Nephron (organoid): ENCODE measurements at regions not wholly inside any gene's neighbourhood (a gene's known extent, or its start where the extent isn't known, plus 50 kb on each side); places are given as distances from the start of the nearest gene placed in this dataset.

Experiments used
- H3K27ac Mint-ChIP-seq, 3 experiments: 2 replicates each; pipeline ENCODE4 v1.8.0; 2020; ENCODE audit warnings: mixed read lengths in 3 of 3, mild to moderate bottlenecking in 2 of 3, moderate library complexity in 1 of 3
- H3K27me3 Mint-ChIP-seq: 2 replicates; pipeline ENCODE4 v1.8.0; 2021; ENCODE audit warnings: low read depth, mild to moderate bottlenecking, moderate library complexity, mixed read lengths
- H3K36me3 Mint-ChIP-seq: 2 replicates; pipeline ENCODE4 v1.8.0; 2020; ENCODE audit warnings: low read depth, mixed read lengths
- H3K4me1 Mint-ChIP-seq: 2 replicates; pipeline ENCODE4 v1.8.0; 2020; ENCODE audit warnings: mixed read lengths
- H3K4me3 Mint-ChIP-seq, 3 experiments: 2 replicates each; pipeline ENCODE4 v1.8.0; 2020; ENCODE audit warnings: mild to moderate bottlenecking in 3 of 3, mixed read lengths in 3 of 3, moderate library complexity in 2 of 3
- H3K9me3 Mint-ChIP-seq: 2 replicates; pipeline ENCODE4 v1.8.0; 2020; ENCODE audit warnings: mixed read lengths
- TF ChIP-seq, protein P1 (sequence below), 3 experiments: fragments of 200-600 bp; sonication (generic); IDR thresholded peaks; one replicate each; pipeline ENCODE4 v1.5.0; 2021; ENCODE audit warnings: antibody characterized with exemption in 3 of 3; ENCODE audit not compliant: unreplicated experiment in 3 of 3

DNA sequence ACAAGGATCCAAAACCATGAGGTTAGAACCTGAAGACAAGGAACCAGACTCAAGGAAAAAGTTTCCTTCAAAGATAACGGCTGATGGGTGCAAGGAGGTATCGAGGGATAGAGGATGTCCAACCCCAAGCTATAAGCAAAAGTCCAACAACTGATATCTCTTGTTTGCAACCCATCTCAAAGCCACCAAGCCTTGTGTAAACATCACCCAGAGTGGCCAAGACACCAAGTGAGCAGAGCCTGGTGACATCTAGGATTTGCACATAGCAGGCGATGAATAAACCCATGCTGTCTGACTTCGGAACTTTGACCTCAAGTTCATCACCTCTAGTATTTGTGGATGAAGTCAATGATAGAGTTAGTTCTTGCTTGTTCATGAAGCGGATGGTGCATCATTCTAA is 180.7 kb downstream of the ETS2 start:
- Mint-ChIP-seq H3K36me3 (no peaks in the 10 kb centered on the region), H3K4me1 (peaks cover 87% of the 10 kb centered on the region), H3K9me3 (no peaks in the 10 kb centered on the region), H3K4me3 (no peak overlapping the region), H3K27me3 (peaks cover 9% of the 10 kb centered on the region), H3K27ac (peak overlapping the region; percentile 64 to 85 (median 79))
- TF ChIP-seq, protein P1, sequence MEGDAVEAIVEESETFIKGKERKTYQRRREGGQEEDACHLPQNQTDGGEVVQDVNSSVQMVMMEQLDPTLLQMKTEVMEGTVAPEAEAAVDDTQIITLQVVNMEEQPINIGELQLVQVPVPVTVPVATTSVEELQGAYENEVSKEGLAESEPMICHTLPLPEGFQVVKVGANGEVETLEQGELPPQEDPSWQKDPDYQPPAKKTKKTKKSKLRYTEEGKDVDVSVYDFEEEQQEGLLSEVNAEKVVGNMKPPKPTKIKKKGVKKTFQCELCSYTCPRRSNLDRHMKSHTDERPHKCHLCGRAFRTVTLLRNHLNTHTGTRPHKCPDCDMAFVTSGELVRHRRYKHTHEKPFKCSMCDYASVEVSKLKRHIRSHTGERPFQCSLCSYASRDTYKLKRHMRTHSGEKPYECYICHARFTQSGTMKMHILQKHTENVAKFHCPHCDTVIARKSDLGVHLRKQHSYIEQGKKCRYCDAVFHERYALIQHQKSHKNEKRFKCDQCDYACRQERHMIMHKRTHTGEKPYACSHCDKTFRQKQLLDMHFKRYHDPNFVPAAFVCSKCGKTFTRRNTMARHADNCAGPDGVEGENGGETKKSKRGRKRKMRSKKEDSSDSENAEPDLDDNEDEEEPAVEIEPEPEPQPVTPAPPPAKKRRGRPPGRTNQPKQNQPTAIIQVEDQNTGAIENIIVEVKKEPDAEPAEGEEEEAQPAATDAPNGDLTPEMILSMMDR (IDR thresholded peaks at IDR 0.05; ENCODE audit: unreplicated experiment in 3 of 3), result no peak

DNA sequence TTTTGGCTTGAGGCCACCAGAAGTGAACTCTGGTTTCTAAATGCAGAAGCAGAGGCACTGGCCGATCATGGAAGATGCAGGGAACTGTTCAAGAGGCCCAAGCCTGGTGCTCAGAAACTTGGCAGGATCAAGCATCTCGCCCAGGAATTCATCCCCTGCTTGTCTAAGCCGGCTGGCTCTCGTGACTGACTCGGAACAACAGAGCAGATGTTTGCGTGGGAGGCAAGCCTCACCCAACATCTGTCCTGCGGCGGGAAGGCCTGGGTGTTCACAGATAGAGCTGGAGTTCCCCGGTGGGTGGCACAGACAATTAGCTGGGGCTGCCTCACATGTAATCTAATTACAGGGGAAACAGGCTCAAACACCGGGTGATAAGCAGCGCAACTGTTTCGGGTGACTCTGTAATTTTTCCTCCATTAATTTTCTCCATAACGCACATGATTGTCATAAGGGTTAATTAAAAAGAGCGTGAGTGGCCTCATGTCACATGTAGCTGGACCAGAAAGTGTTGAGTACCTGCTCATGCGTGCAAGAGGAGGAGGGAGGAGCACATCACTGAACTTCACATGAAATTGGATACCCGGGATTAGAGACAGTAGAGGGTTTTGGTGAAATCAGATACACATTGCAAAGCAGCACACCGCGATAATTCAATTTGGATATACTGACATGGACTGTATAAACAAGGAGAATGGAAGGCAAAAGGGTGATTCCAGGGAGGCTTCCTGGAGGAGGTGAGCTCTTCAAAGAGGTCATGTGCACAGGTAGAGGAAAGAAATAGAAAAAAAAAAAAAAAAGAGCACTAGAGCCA is 180.0 kb downstream of the ETS2 start:
- Mint-ChIP-seq H3K9me3 (no peaks in the 10 kb centered on the region), H3K36me3 (no peaks in the 10 kb centered on the region), H3K27ac (peak overlapping the region; percentile 64 to 85 (median 79)), H3K27me3 (peaks cover 9% of the 10 kb centered on the region), H3K4me3 (peak overlapping the region; percentile 16 to 42 (median 40)), H3K4me1 (peaks cover 85% of the 10 kb centered on the region)
- TF ChIP-seq, protein P1 (IDR thresholded peaks at IDR 0.05; ENCODE audit: unreplicated experiment in 3 of 3), result no peak

DNA sequence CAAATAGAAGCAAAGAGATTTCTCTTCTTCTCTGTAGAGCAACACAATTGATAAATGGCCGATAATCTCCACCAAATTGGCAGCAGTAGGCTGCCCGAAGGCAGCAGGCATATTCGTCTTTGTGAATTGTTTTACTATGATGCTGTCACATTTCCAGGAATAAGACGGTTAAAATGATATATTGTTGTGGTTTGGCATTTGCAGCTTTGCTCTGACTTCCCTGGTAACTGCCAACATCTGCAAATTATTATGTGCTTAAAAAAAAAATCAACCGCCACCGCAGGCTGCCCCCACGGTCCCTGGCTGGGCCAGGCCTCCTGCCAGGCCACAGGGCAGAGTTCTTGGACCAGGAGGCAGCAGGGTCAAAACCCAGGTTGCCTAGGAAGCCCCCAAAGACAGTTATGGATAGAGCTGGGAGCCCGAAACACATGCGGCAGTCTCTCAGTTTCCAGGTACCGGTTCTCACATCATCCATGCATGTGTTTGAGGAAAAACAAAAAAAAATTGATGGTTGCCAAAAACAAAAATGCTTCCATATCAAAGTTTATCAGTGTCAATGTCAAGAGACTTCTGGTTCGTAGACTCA is 179.3 kb downstream of the ETS2 start:
- peak overlapping the region in 1 of 3 experiments; percentile 57 for H3K4me3 Mint-ChIP-seq
- H3K4me1 Mint-ChIP-seq, result peaks cover 85% of the 10 kb centered on the region
- TF ChIP-seq, protein P1 (IDR thresholded peaks at IDR 0.05; ENCODE audit: unreplicated experiment in 3 of 3), result no peak
- peak overlapping the region; percentile 64 to 85 (median 79) for H3K27ac Mint-ChIP-seq
- no peaks in the 10 kb centered on the region for H3K9me3 Mint-ChIP-seq
- H3K27me3 Mint-ChIP-seq, result peaks cover 9% of the 10 kb centered on the region
- H3K36me3 Mint-ChIP-seq, result no peaks in the 10 kb centered on the region

DNA sequence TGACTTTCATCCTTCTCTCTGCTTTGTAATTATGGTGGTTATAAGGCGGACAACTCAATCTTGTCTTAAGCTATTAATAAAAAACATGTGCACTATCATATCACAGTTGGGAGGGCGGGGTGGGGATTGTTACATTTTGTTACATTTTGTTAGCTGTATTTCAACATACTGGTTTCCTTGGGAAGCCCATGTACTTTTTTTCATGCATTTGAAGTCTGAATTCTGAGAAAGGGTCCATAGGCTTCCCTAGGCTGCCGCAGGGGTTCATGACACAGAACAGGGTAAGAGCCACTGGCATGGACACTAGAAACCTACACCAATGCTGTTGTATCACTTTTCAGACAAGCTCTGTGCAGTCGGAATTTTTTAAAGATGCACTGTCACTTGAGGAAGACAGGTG is 178.8 kb downstream of the ETS2 start:
- H3K9me3 Mint-ChIP-seq, result no peaks in the 10 kb centered on the region
- no peaks in the 10 kb centered on the region for H3K36me3 Mint-ChIP-seq
- H3K4me3 Mint-ChIP-seq, result peak overlapping the region in 2 of 3 experiments; percentile 22 to 57
- TF ChIP-seq, protein P1 (IDR thresholded peaks at IDR 0.05; ENCODE audit: unreplicated experiment in 3 of 3), result no peak
- H3K4me1 Mint-ChIP-seq, result peaks cover 85% of the 10 kb centered on the region
- peak overlapping the region; percentile 64 to 85 (median 79) for H3K27ac Mint-ChIP-seq
- H3K27me3 Mint-ChIP-seq, result peaks cover 9% of the 10 kb centered on the region

DNA sequence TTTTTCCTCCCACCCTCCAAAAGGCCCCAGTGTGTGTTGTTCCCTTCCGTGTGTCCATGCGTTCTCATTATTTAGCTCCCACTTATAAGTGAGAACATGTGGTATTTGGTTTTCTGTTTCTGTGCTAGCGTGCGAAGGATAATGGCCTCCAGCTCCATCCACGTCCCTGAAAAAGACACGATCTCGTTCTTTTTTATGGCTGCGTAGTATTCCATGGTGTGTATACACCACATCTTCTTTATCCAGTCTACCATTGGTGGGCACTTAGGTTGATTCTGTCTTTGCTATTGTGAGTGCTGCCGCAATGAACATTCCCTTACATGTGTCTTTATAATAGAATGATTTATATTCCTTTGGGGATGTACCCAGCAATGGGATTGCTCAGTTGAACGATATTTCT is 177.8 kb downstream of the ETS2 start:
- H3K9me3 Mint-ChIP-seq, result peaks cover 3% of the 10 kb centered on the region
- TF ChIP-seq, protein P1 (IDR thresholded peaks at IDR 0.05; ENCODE audit: unreplicated experiment in 3 of 3), result no peak
- peaks cover 79% of the 10 kb centered on the region for H3K4me1 Mint-ChIP-seq
- no peaks in the 10 kb centered on the region for H3K36me3 Mint-ChIP-seq
- H3K27ac Mint-ChIP-seq, result peak overlapping the region in 1 of 3 experiments; percentile 85
- H3K27me3 Mint-ChIP-seq, result peaks cover 3% of the 10 kb centered on the region
- no peak overlapping the region for H3K4me3 Mint-ChIP-seq
